ENCODE measurements at regions not wholly inside any gene's neighbourhood (a gene's known extent, or its start where the extent isn't known, plus 50 kb on each side); places are given as distances from the start of the nearest gene placed in this dataset.

DNA sequence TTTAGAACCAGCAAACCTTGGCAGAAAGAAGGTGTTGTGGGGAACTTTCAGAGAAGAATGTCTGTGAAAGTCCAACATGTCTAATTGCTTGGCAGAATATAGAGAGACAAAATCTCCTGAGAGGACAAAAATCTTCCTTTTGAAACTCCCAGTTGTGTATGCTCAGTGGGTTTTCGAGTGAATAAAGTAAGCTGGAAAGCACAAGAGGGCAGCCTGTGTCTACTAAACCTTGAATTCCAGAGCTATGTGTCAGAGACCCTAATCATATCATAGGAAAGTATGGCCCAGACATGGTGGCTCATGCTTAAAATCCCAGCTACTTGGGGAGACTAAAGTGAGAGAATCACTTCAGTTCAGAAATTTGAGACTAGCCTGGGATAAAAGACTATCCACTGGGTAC is 661.2 kb downstream of the SLC16A7 start:
- no peaks in the 10 kb centered on the region for H3K9me3 Mint-ChIP-seq
- no peaks in the 10 kb centered on the region for H3K4me1 Mint-ChIP-seq (ENCODE audit: low read depth)
- no peak for DNase-seq (ENCODE audit: low spot score)
- H3K36me3 Mint-ChIP-seq (ENCODE audit: low read depth) = no peaks in the 10 kb centered on the region
- no peak overlapping the region for H3K27ac Mint-ChIP-seq
- no peak overlapping the region for H3K4me3 Mint-ChIP-seq (ENCODE audit: low read depth)
- intact Hi-C loops (cut with micrococcal nuclease) = no loop called here
- no peaks in the 10 kb centered on the region for H3K27me3 Mint-ChIP-seq (ENCODE audit: low read depth)

DNA sequence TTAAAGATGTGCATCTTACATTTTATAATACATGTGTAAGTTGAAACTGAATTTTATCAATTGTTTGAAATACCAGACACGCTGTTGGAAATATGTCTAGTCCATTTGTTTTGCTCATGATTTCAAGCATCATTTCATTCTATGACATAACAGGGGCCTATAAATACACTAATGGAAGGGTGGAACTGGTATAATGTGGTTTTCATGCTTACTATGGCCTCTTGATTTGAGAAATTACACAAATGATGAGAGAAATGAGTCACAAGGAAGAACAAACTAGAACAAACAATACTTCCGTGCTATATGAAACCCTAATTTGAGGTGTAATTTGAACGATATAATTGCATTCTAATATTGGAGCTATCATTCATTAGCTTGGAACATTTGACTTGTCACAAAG is 663.4 kb downstream of the SLC16A7 start:
- no peak for DNase-seq (ENCODE audit: low spot score)
- no peaks in the 10 kb centered on the region for H3K9me3 Mint-ChIP-seq
- no peaks in the 10 kb centered on the region for H3K27me3 Mint-ChIP-seq (ENCODE audit: low read depth)
- H3K36me3 Mint-ChIP-seq (ENCODE audit: low read depth) = no peaks in the 10 kb centered on the region
- H3K4me3 Mint-ChIP-seq (ENCODE audit: low read depth) = no peak overlapping the region
- intact Hi-C loops (cut with micrococcal nuclease) = no loop called here
- H3K27ac Mint-ChIP-seq = no peak overlapping the region
- no peaks in the 10 kb centered on the region for H3K4me1 Mint-ChIP-seq (ENCODE audit: low read depth)

DNA sequence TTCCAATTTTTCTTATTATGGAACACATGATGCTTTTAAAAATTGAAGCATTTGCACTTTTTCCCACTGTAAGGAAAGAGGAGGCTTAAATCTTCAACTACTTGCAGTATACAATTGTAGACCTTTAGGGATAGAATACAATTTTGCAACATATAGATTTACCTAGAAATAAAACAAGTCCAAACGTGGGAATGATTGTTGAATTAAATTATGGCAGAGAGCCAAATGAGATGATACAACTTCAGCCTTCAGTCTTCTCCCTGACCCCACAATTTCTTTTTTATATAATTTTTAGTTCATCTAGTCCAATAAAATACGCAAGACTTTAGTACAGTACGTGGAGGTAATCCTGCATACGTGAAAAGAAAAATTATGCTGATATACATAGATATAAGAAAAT is 666.5 kb downstream of the SLC16A7 start:
- H3K36me3 Mint-ChIP-seq (ENCODE audit: low read depth) = no peaks in the 10 kb centered on the region

DNA sequence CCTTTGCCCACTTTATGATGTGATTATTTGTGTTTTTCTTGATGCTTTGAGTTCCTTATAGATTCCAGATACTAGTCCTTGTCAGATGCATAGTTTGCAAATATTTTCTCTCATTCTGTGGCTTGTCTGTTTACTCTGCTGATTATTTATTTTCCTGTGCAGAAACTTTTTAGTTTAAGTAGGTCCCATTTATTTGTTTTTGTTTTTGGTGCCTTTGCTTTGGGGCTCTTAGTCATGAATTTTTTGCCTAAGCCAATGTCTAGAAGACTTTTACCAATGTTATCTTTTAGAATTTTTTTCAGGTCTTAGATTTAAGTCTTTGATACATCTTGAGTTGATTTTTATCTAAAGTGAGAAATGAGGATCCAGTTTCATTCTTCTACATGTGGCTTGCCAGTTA is 667.3 kb downstream of the SLC16A7 start:
- DNase-seq (ENCODE audit: low spot score) = no peak
- no peaks in the 10 kb centered on the region for H3K27me3 Mint-ChIP-seq (ENCODE audit: low read depth)
- intact Hi-C loops (cut with micrococcal nuclease) = no loop called here
- no peak overlapping the region for H3K4me3 Mint-ChIP-seq (ENCODE audit: low read depth)
- H3K27ac Mint-ChIP-seq = no peak overlapping the region
- H3K36me3 Mint-ChIP-seq (ENCODE audit: low read depth) = no peaks in the 10 kb centered on the region
- H3K4me1 Mint-ChIP-seq (ENCODE audit: low read depth) = no peaks in the 10 kb centered on the region
- no peaks in the 10 kb centered on the region for H3K9me3 Mint-ChIP-seq

More for the DNA sequence above, 666.5 kb downstream of the SLC16A7 start:
- H3K4me3 Mint-ChIP-seq (ENCODE audit: low read depth) = no peak overlapping the region
- no peak overlapping the region for H3K27ac Mint-ChIP-seq
- no peaks in the 10 kb centered on the region for H3K4me1 Mint-ChIP-seq (ENCODE audit: low read depth)
- intact Hi-C loops (cut with micrococcal nuclease) = no loop called here
- DNase-seq (ENCODE audit: low spot score) = no peak
- no peaks in the 10 kb centered on the region for H3K9me3 Mint-ChIP-seq
- no peaks in the 10 kb centered on the region for H3K27me3 Mint-ChIP-seq (ENCODE audit: low read depth)

DNA sequence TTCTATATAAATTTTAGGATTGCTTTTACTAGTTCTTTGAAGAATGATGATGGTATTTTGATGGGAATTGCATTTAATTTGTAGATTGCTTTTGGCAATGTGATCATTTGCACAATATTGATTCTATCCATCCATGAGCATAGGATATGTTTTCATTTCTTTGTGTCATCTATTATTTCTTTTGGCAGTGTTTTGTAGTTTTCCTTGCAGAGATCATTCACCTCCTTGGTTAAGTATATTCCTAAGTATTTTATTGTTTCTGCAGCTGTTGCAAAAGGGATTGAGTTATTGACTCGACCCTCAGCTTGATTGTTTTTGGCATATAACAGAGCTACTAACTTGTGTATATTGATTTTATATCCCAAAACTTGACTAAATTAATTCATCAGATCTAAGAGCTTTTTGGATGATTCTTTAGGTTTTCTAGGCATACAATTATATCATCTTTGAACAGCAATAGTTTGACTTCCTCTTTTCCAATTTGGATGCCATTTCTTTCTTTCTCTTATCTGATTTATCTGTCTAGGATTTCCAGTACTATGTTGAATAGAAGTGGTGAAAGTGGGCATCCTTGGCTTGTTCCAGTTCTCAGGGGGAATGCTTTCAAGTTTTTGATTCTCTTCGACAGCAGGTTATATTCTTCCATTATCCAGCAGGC is 668.1 kb downstream of the SLC16A7 start:
- no peaks in the 10 kb centered on the region for H3K9me3 Mint-ChIP-seq
- no peak overlapping the region for H3K27ac Mint-ChIP-seq
- no peaks in the 10 kb centered on the region for H3K4me1 Mint-ChIP-seq (ENCODE audit: low read depth)
- no peaks in the 10 kb centered on the region for H3K36me3 Mint-ChIP-seq (ENCODE audit: low read depth)
- H3K4me3 Mint-ChIP-seq (ENCODE audit: low read depth) = no peak overlapping the region
- DNase-seq (ENCODE audit: low spot score) = no peak
- intact Hi-C loops (cut with micrococcal nuclease) = no loop called here
- no peaks in the 10 kb centered on the region for H3K27me3 Mint-ChIP-seq (ENCODE audit: low read depth)

DNA sequence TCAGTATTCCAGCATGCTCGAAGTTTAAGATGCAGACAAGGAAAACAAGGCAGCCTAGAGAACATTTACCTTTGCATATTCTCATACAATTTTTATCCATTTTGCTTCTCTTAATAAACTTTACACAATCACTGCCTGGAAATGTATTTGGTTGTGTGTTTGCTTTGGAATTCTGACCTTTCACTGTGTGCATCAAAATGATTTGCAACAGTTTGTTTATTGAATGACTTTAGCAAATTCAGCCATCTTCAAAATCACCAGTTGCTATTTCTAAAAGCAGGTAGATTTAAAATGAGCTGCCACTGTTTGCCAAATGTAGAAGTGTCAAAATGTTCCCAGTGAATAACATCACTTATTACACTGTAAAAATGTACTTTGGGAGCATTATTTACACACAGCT is 669.9 kb downstream of the SLC16A7 start:
- Mint-ChIP-seq H3K27me3 (ENCODE audit: low read depth) (no peaks in the 10 kb centered on the region), H3K9me3 (no peaks in the 10 kb centered on the region), H3K36me3 (ENCODE audit: low read depth) (no peaks in the 10 kb centered on the region), H3K4me1 (ENCODE audit: low read depth) (no peaks in the 10 kb centered on the region), H3K27ac (no peak overlapping the region), H3K4me3 (ENCODE audit: low read depth) (no peak overlapping the region)
- no peak for DNase-seq (ENCODE audit: low spot score)
- intact Hi-C loops (cut with micrococcal nuclease) = no loop called here

DNA sequence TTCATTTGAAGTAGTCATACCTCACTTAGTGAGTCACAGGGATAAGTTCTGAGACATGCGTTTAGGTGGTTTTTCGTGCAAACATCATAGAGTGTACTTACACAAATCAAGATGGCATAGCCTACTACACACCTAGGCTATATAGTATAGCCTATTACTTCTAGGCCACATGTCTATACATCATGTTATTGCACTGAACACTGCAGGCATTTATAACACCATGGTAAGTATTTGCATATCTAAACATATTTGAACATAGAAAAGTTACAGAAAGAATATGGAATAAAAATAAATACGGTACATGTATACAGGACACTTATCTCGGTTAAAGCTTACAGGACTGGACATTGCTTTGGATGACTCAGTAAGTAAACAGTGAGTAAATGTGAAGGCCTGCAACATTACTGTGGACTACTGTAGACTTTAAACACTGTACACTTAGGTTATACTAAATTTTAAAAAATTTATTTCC is 670.6 kb downstream of the SLC16A7 start:
- no peak for DNase-seq (ENCODE audit: low spot score)
- intact Hi-C loops (cut with micrococcal nuclease) = no loop called here
- H3K27me3 Mint-ChIP-seq (ENCODE audit: low read depth) = no peaks in the 10 kb centered on the region
- H3K27ac Mint-ChIP-seq = no peak overlapping the region
- H3K4me1 Mint-ChIP-seq (ENCODE audit: low read depth) = no peaks in the 10 kb centered on the region
- H3K36me3 Mint-ChIP-seq (ENCODE audit: low read depth) = no peaks in the 10 kb centered on the region
- no peak overlapping the region for H3K4me3 Mint-ChIP-seq (ENCODE audit: low read depth)
- no peaks in the 10 kb centered on the region for H3K9me3 Mint-ChIP-seq

DNA sequence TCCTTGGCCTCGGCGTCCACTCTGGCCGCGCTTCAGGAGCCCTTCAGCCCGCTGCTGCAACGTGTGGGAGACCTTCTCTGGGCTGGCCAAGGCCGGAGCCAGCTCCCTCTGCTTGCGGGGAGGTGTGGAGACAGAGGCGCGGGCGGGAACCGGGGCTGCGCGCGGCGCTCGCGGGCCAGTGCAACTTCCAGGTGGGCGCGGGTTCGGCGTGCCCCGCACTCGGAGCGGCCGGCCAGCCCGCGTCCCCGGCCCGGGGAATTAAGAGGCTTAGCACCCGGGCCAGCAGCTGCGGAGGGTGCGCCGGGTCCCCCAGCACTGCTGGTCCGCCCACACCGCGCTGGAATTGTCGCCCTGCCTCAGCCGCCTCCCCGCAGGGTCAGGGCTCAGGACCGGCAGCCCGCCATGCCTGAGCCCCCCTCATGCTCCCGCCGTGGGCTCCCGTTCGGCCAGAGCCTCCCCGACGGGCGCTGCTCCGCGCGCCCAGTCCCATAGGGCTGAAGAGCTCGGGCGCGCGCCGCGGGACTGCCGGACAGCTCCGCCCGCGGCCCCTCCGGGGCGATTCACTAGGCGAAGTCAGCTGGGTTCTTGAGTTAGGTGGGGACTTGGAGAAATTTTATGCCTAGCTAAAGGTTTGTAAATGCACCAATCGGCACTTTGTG is 673.9 kb downstream of the SLC16A7 start:
- H3K4me1 Mint-ChIP-seq (ENCODE audit: low read depth) = no peaks in the 10 kb centered on the region
- intact Hi-C loops (cut with micrococcal nuclease) = no loop called here
- no peaks in the 10 kb centered on the region for H3K9me3 Mint-ChIP-seq
- H3K36me3 Mint-ChIP-seq (ENCODE audit: low read depth) = no peaks in the 10 kb centered on the region
- H3K4me3 Mint-ChIP-seq (ENCODE audit: low read depth) = no peak overlapping the region
- no peak overlapping the region for H3K27ac Mint-ChIP-seq
- no peak for DNase-seq (ENCODE audit: low spot score)
- H3K27me3 Mint-ChIP-seq (ENCODE audit: low read depth) = no peaks in the 10 kb centered on the region

DNA sequence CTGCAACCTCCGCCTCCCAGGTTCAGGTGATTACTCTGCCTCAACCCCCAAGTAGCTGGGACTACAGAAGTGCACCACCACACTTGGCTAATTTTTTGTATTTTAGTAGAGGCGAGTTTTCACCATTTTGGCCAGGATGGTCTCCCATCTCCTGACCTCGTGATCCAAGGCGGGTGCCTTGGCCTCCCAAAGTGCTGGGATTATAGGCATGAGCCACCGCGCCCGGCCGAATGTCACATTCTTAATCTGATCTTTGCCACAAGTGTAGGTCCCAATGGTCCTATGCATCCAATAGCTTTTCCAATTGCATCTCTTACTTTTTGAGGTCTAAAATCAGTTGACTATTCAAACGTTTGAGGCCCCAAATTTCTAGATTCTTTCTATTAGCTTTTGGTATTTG is 676.0 kb downstream of the SLC16A7 start:
- Mint-ChIP-seq H3K27ac (no peak overlapping the region), H3K4me3 (ENCODE audit: low read depth) (no peak overlapping the region), H3K27me3 (ENCODE audit: low read depth) (no peaks in the 10 kb centered on the region), H3K9me3 (no peaks in the 10 kb centered on the region), H3K4me1 (ENCODE audit: low read depth) (no peaks in the 10 kb centered on the region), H3K36me3 (ENCODE audit: low read depth) (no peaks in the 10 kb centered on the region)
- intact Hi-C loops (cut with micrococcal nuclease) = no loop called here
- DNase-seq (ENCODE audit: low spot score) = no peak

DNA sequence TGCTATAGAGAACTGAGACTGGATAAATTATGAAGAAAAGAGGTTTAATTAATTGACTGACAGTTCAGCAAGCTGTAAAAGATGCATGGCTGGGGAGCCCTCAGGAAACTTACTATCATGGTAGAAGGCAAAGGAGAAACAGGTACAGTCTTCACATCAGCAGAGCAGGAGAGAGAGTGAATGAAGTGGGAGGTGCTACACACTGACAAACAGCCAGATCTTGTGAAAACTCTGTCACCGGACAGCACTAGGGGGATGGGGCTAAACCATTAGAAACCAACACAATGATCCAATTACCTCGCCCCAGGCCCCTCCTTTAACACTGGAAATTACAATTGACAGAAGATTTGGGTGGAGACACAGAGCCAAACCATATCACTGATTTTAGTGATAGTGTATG is 682.4 kb downstream of the SLC16A7 start:
- H3K27ac Mint-ChIP-seq = no peak overlapping the region
- intact Hi-C loops (cut with micrococcal nuclease) = no loop called here
- no peaks in the 10 kb centered on the region for H3K27me3 Mint-ChIP-seq (ENCODE audit: low read depth)
- DNase-seq (ENCODE audit: low spot score) = no peak
- no peak overlapping the region for H3K4me3 Mint-ChIP-seq (ENCODE audit: low read depth)
- no peaks in the 10 kb centered on the region for H3K36me3 Mint-ChIP-seq (ENCODE audit: low read depth)
- no peaks in the 10 kb centered on the region for H3K9me3 Mint-ChIP-seq
- no peaks in the 10 kb centered on the region for H3K4me1 Mint-ChIP-seq (ENCODE audit: low read depth)

DNA sequence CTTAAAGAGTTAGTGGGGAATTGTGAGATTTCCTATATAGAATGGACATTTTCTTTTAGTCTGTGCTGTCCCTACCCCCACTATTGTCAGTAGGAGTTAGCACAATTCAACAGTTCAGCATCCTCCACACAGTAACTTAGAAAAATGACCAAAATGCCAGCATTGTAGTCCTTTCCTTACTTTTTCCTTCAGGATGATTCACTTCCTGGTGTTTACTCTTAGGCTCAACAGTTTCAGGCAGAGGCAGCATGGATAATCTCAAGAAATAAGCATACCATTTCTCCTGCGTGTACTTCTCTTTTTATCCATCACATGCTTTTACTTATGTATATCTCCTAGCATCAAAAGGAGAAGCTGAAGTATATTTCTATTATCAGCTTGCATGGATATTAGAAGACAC is 683.4 kb downstream of the SLC16A7 start:
- Mint-ChIP-seq H3K4me3 (ENCODE audit: low read depth) (no peak overlapping the region), H3K27ac (no peak overlapping the region), H3K36me3 (ENCODE audit: low read depth) (no peaks in the 10 kb centered on the region), H3K4me1 (ENCODE audit: low read depth) (no peaks in the 10 kb centered on the region), H3K27me3 (ENCODE audit: low read depth) (no peaks in the 10 kb centered on the region), H3K9me3 (no peaks in the 10 kb centered on the region)
- intact Hi-C loops (cut with micrococcal nuclease) = no loop called here
- no peak for DNase-seq (ENCODE audit: low spot score)

DNA sequence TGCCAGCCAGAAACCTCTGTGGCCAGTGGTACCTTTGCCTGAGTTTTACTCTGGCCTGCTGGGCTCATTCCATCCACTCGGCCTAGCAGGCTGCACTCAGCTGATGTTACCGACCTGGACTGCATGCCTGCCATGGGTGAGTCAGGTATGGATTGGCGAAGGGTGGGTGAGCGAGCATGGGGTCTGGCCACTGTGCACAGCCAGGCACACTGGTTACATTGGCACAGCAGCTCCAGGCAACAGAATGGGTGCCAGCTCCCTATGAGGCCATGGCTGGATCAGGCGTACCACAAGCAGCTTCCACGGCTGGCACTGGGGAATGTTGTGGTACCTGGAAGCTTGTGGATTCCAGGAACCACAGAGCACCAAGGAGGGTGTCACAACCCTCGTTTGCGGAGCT is 685.7 kb downstream of the SLC16A7 start:
- no peaks in the 10 kb centered on the region for H3K9me3 Mint-ChIP-seq
- H3K4me1 Mint-ChIP-seq (ENCODE audit: low read depth) = no peaks in the 10 kb centered on the region
- DNase-seq (ENCODE audit: low spot score) = no peak
- H3K4me3 Mint-ChIP-seq (ENCODE audit: low read depth) = no peak overlapping the region
- H3K27me3 Mint-ChIP-seq (ENCODE audit: low read depth) = no peaks in the 10 kb centered on the region
- no peaks in the 10 kb centered on the region for H3K36me3 Mint-ChIP-seq (ENCODE audit: low read depth)
- H3K27ac Mint-ChIP-seq = no peak overlapping the region
- intact Hi-C loops (cut with micrococcal nuclease) = no loop called here

DNA sequence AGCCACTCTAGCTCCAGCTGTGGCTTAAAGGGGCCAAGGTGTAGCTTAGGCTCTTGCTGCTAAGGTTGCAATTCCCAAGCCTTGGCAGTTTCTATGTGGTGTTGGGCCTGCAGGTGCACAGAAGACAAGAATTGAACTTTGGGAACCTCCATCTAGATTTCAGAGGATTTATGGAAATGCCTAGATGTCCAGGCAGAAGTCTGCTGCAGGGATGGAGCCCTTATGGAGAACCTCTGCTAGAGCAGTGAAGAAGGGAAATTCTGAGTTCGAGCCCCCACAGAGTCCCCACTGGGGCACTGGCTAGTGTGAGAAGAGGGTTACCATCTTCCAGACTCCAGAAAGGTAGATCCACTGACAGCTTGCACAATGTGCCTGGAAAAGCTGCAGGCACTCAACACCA is 694.7 kb downstream of the SLC16A7 start:
- Mint-ChIP-seq H3K36me3 (ENCODE audit: low read depth) (no peaks in the 10 kb centered on the region), H3K27ac (no peak overlapping the region), H3K9me3 (peaks cover 19% of the 10 kb centered on the region), H3K4me1 (ENCODE audit: low read depth) (no peaks in the 10 kb centered on the region), H3K4me3 (ENCODE audit: low read depth) (no peak overlapping the region), H3K27me3 (ENCODE audit: low read depth) (no peaks in the 10 kb centered on the region)
- intact Hi-C loops (cut with micrococcal nuclease) = no loop called here
- DNase-seq (ENCODE audit: low spot score) = no peak

All from activated T-helper 2 cell treated with anti-CD3 and anti-CD28 coated beads, Interferon-gamma antibody, Interleukin-2, Interleukin-4, amounts not matched to agents 10 μg/mL and 5 μg/mL and 100 μg/mL, durations not matched to agents 14 hours and 24 hours and 36 hours (primary cell).